NCI-H446 (cell line): ENCODE measurements at regions not wholly inside any gene's neighbourhood (a gene's known extent, or its start where the extent isn't known, plus 50 kb on each side); places are given as distances from the start of the nearest gene placed in this dataset.
"Not testable (repeated sequence)": the region's sequence is repeated elsewhere in the genome, so short reads cannot be mapped to it uniquely, and the experiment has no call there.

Source experiments
- DNase-seq, 2 experiments: peaks; one replicate each; lab custom pipeline; 2025; lab: John Stamatoyannopoulos, UW

- DNase-seq = no peak
Observed at GRCh38 chr1:197850918-197851317, 51.5 kb upstream of the C1orf53 start.

- no peak for DNase-seq
Observed at GRCh38 chr1:197850042-197850441, 52.4 kb upstream of the C1orf53 start.

DNA sequence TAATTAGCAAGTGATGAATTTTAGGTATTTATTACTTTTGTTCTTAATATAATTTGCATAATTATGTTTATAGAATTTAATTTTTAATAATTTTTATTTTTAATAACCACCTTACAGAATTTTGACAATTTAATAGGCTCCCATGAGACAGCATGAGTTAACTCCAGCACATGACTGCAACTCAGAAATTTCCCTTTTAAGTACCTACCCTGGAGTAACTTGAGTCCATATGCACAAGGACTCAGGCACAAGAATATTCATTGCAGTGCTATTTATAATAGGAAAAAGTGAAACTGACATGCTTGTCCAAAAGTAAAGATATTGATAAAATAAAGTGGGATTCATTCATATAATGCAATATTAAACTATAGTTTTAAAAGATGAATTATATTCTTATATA lies 54.1 kb upstream of the C1orf53 start:
- no peak for DNase-seq

DNA sequence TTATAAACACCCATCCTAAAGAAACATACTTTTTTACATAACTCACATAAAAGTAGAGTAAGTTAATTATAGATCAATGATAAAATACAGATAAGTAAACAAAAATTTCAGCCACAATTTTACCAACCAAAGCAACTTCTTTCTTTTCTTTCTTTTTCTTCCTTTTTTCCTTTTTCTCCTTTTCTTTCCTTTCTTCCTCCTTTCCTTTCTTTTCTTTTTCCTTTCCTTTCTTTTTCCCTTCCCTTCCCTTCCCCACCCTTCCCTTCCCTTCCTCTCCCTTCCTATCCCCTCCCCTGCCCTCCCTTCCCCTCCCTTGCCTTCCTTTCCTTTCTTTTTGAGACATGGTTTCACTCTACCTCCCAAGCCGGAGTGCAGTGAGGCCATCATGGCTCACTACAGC lies 56.5 kb upstream of the C1orf53 start:
- DNase-seq = no peak

GRCh38 chr1:197844651-197845050 lies 57.8 kb upstream of the C1orf53 start:
- no peak for DNase-seq

GRCh38 chr1:197843401-197843800 lies 59.0 kb upstream of the C1orf53 start:
- no peak for DNase-seq

- DNase-seq = no peak
Observed at GRCh38 chr1:197842646-197843045, 59.8 kb upstream of the C1orf53 start.

GRCh38 chr1:197841883-197842553 lies 60.4 kb upstream of the C1orf53 start:
- DNase-seq = peak in 1 of 2 experiments; percentile 47

DNA sequence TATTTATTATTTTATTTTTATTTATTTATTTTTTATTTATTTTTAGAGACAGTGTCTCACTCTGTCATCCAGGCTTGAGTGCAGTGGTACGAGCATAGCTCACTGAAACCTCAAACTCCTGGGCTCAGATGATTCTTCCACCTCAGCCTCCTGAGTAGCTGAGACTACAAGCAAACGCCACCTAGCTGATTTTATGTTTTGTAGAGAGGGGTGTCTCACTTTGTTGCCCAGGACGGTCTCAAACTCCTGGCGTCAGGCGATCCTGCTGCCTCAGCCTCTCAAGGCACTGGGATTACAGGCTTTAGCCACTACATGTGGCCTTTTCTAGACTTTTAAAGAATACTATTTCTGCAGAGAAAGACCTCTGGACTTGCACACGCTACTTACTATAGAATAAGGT lies 61.3 kb upstream of the C1orf53 start:
- no peak for DNase-seq

DNA sequence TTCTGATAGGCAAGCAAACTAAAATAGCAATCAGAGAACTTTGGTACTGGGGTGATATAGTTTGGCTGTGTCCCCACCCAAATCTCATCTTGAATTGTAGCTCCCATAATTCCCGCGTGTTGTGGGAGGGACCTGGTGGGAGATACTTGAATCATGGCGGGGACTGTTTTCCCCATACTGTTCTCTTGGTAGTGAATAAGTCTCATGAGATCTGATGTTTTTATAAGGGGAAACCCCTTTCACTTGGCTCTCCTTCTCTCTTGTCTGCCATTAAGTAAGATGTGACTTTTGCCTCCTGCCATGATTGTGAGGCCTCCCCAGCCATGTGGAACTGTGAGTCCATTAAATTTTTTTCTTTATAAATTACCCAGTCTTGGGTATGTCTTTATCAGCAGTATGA lies 62.6 kb upstream of the C1orf53 start:
- not testable (repeated sequence) for DNase-seq

- no peak for DNase-seq
Observed at GRCh38 chr1:197838836-197839235, 63.6 kb upstream of the DENND1B start.

DNA sequence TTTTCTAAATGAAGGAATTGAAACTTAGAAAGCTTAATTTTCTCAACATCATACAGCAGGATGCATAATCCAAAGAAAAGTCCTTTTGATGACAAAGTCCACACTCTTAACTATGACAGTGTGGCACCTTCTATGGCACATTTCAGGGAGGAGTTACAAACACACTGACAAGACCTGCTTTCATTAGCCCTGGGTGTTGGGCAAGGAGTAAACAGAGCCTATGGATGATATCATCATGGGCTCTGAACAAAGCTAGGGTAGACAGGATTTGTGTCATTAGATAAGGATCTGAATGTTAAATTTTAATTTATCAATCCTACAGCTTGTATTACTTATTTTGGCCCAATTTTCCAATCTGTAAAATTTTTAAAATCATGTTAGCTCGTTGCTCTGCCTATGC lies 62.6 kb upstream of the DENND1B start:
- DNase-seq = no peak

- not testable (repeated sequence) for DNase-seq
Observed at GRCh38 chr1:197836356-197836755, 61.1 kb upstream of the DENND1B start.

DNA sequence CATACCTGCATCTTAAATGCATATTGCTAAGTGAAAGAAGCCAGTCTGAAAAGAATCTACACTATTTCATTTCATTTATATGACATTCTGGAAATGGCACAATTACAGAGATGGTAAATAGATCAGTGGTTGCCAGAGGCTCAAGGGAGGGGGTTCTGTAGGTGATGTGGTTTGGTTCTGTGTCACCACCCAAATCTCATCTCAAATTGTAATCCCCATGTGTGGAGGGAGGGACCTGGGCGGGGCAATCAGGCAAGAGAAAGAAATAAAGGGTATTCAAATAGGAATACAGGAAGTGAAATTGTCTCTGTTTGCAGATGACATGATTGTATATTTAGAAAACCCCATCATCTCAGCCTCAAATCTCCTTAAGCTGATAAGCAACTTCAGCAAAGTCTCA lies 53.7 kb upstream of the DENND1B start:
- not testable (repeated sequence) for DNase-seq

GRCh38 chr1:197825541-197825940 lies 50.3 kb upstream of the DENND1B start:
- no peak for DNase-seq
